IgD-negative memory B cell (primary cell): ENCODE measurements at regions not wholly inside any gene's neighbourhood (a gene's known extent, or its start where the extent isn't known, plus 50 kb on each side); places are given as distances from the start of the nearest gene placed in this dataset.
"Not testable (repeated sequence)": the region's sequence is repeated elsewhere in the genome, so short reads cannot be mapped to it uniquely, and the experiment has no call there.

Experiments used
- H3K27ac Mint-ChIP-seq, 3 donors: one replicate each; pipeline ENCODE4 v1.8.0; 2020 to 2022; ENCODE audit warnings: mild to moderate bottlenecking in 3 of 3, mixed read lengths in 3 of 3, moderate library complexity in 1 of 3
- H3K27me3 Mint-ChIP-seq: one replicate; pipeline ENCODE4 v1.8.0; 2021; ENCODE audit warnings: mixed read lengths
- H3K36me3 Mint-ChIP-seq: one replicate; pipeline ENCODE4 v1.8.0; 2020; ENCODE audit warnings: mild to moderate bottlenecking, mixed read lengths
- H3K4me1 Mint-ChIP-seq, 3 donors: one replicate each; pipeline ENCODE4 v1.8.0; 2020 to 2022; ENCODE audit warnings: mixed read lengths in 3 of 3, mild to moderate bottlenecking in 1 of 3
- H3K4me3 Mint-ChIP-seq, 4 donors: one replicate each; pipeline ENCODE4 v1.8.0; 2020 to 2022; ENCODE audit warnings: mild to moderate bottlenecking in 4 of 4, mixed read lengths in 4 of 4, moderate library complexity in 3 of 4
- H3K9me3 Mint-ChIP-seq, 3 donors: one replicate each; pipeline ENCODE4 v1.8.0; 2020 to 2021; ENCODE audit warnings: mixed read lengths in 3 of 3, mild to moderate bottlenecking in 1 of 3

GRCh38 chr1:30095451-30096025, 627.8 kb downstream of the MATN1 start:
- Mint-ChIP-seq H3K36me3 (no peaks in the 10 kb centered on the region), H3K9me3 (peaks cover 3 to 29% (median 16%) of the 10 kb centered on the region in 3 donors), H3K4me1 (no peaks in the 10 kb centered on the region), H3K4me3 (no peak overlapping the region), H3K27me3 (no peaks in the 10 kb centered on the region), H3K27ac (peak overlapping the region in 1 of 3 donors; percentile 50)

GRCh38 chr1:30095051-30095450, 628.3 kb downstream of the MATN1 start:
- H3K4me3 Mint-ChIP-seq, result no peak overlapping the region

GRCh38 chr1:30092051-30092858, 631.1 kb downstream of the MATN1 start:
- Mint-ChIP-seq H3K4me1 (no peaks in the 10 kb centered on the region), H3K36me3 (no peaks in the 10 kb centered on the region), H3K27ac (no peak overlapping the region), H3K9me3 (peaks cover 3 to 25% (median 14%) of the 10 kb centered on the region in 3 donors), H3K27me3 (peaks cover 2% of the 10 kb centered on the region), H3K4me3 (no peak overlapping the region)

More at GRCh38 chr1:30095051-30095450, 628.3 kb downstream of the MATN1 start:
- Mint-ChIP-seq H3K9me3 (peaks cover 3 to 29% (median 15%) of the 10 kb centered on the region in 3 donors), H3K27ac (no peak overlapping the region), H3K36me3 (no peaks in the 10 kb centered on the region), H3K4me1 (no peaks in the 10 kb centered on the region), H3K27me3 (no peaks in the 10 kb centered on the region)

GRCh38 chr1:30090162-30090820, 633.1 kb downstream of the MATN1 start:
- no peaks in the 10 kb centered on the region for H3K4me1 Mint-ChIP-seq
- H3K9me3 Mint-ChIP-seq, result peaks cover 3 to 25% (median 14%) of the 10 kb centered on the region in 3 donors
- H3K27me3 Mint-ChIP-seq, result peaks cover 10% of the 10 kb centered on the region
- H3K36me3 Mint-ChIP-seq, result no peaks in the 10 kb centered on the region
- no peak overlapping the region for H3K27ac Mint-ChIP-seq
- H3K4me3 Mint-ChIP-seq, result peak overlapping the region in 1 of 4 donors; percentile 68

- Mint-ChIP-seq H3K4me1 (peaks cover 0 to 1% (median 0%) of the 10 kb centered on the region in 3 donors), H3K36me3 (no peaks in the 10 kb centered on the region), H3K9me3 (peaks cover 3 to 25% (median 14%) of the 10 kb centered on the region in 3 donors), H3K27me3 (peaks cover 16% of the 10 kb centered on the region), H3K27ac (no peak overlapping the region), H3K4me3 (no peak overlapping the region)
Measured at GRCh38 chr1:30089024-30089430, 634.4 kb downstream of the MATN1 start.

- H3K9me3 Mint-ChIP-seq, result peaks cover 3 to 25% (median 13%) of the 10 kb centered on the region in 3 donors
- no peaks in the 10 kb centered on the region for H3K36me3 Mint-ChIP-seq
- H3K4me3 Mint-ChIP-seq, result no peak overlapping the region
- peaks cover 0 to 1% (median 0%) of the 10 kb centered on the region in 3 donors for H3K4me1 Mint-ChIP-seq
- peaks cover 17% of the 10 kb centered on the region for H3K27me3 Mint-ChIP-seq
- no peak overlapping the region for H3K27ac Mint-ChIP-seq
Measured at GRCh38 chr1:30088594-30088993, 634.8 kb downstream of the MATN1 start.

GRCh38 chr1:30087465-30087864, 635.9 kb downstream of the MATN1 start:
- no peak overlapping the region for H3K27ac Mint-ChIP-seq
- H3K27me3 Mint-ChIP-seq, result peaks cover 22% of the 10 kb centered on the region

GRCh38 chr1:30085811-30086770, 637.3 kb downstream of the MATN1 start:
- Mint-ChIP-seq H3K9me3 (peaks cover 0 to 4% (median 0%) of the 10 kb centered on the region in 3 donors), H3K27me3 (peaks cover 22% of the 10 kb centered on the region), H3K27ac (no peak overlapping the region), H3K36me3 (no peaks in the 10 kb centered on the region), H3K4me1 (peaks cover 0 to 1% (median 0%) of the 10 kb centered on the region in 3 donors), H3K4me3 (no peak overlapping the region)

More at GRCh38 chr1:30087465-30087864, 635.9 kb downstream of the MATN1 start:
- H3K36me3 Mint-ChIP-seq, result no peaks in the 10 kb centered on the region
- H3K4me3 Mint-ChIP-seq, result no peak overlapping the region
- peaks cover 3 to 16% (median 6%) of the 10 kb centered on the region in 3 donors for H3K9me3 Mint-ChIP-seq
- H3K4me1 Mint-ChIP-seq, result peaks cover 0 to 1% (median 0%) of the 10 kb centered on the region in 3 donors

GRCh38 chr1:30084909-30085571, 638.3 kb downstream of the MATN1 start:
- Mint-ChIP-seq H3K27ac (peak overlapping the region in 1 of 3 donors; percentile 31), H3K4me1 (peaks cover 0 to 1% (median 0%) of the 10 kb centered on the region in 3 donors), H3K27me3 (peaks cover 23% of the 10 kb centered on the region), H3K4me3 (no peak overlapping the region), H3K9me3 (no peaks in the 10 kb centered on the region), H3K36me3 (no peaks in the 10 kb centered on the region)

- H3K9me3 Mint-ChIP-seq, result no peaks in the 10 kb centered on the region
- peaks cover 0 to 1% (median 0%) of the 10 kb centered on the region in 3 donors for H3K4me1 Mint-ChIP-seq
- no peaks in the 10 kb centered on the region for H3K36me3 Mint-ChIP-seq
- peak overlapping the region in 1 of 4 donors; percentile 41 for H3K4me3 Mint-ChIP-seq
- peak overlapping the region in 1 of 3 donors; percentile 37 for H3K27ac Mint-ChIP-seq
- peaks cover 23% of the 10 kb centered on the region for H3K27me3 Mint-ChIP-seq
Measured at GRCh38 chr1:30083800-30084464, 639.5 kb downstream of the MATN1 start.

- H3K4me3 Mint-ChIP-seq, result no peak overlapping the region
Measured at GRCh38 chr1:30081379-30082102, 641.8 kb downstream of the MATN1 start.

GRCh38 chr1:30075916-30076315, 647.5 kb downstream of the MATN1 start:
- H3K4me3 Mint-ChIP-seq, H3K27me3 Mint-ChIP-seq, H3K27ac Mint-ChIP-seq, H3K4me1 Mint-ChIP-seq, H3K36me3 Mint-ChIP-seq: not testable (repeated sequence)
- H3K9me3 Mint-ChIP-seq, result peaks cover 0 to 11% (median 6%) of the 10 kb centered on the region in 3 donors

More at GRCh38 chr1:30081379-30082102, 641.8 kb downstream of the MATN1 start:
- Mint-ChIP-seq H3K27ac (no peak overlapping the region), H3K27me3 (peaks cover 19% of the 10 kb centered on the region), H3K9me3 (peaks cover 0 to 4% (median 0%) of the 10 kb centered on the region in 3 donors), H3K4me1 (peaks cover 0 to 1% (median 0%) of the 10 kb centered on the region in 3 donors), H3K36me3 (no peaks in the 10 kb centered on the region)
